Thoracic aorta (tissue), 2 donors: ENCODE measurements at regions not wholly inside any gene's neighbourhood (a gene's known extent, or its start where the extent isn't known, plus 50 kb on each side); places are given as distances from the start of the nearest gene placed in this dataset.
A peak's percentile ranks its signal among the peaks of the same experiment; 100 is the strongest.
"Not testable (repeated sequence)": the region's sequence is repeated elsewhere in the genome, so short reads cannot be mapped to it uniquely, and the experiment has no call there.

Source experiments
- ATAC-seq: fragments of 150-250 bp; one replicate; pipeline ENCODE4 v1.8.0; 2017; ENCODE audit warnings: low read depth; ENCODE audit not compliant: insufficient number of reproducible peaks, low FRiP score
- DNase-seq: peaks from one replicate; pipeline ENCODE4 v3.0.0-alpha.2; 2020; ENCODE audit warnings: low spot score
- H3K27ac ChIP-seq, 2 donors: fragments of 200-600 bp; sonication (generic); 1 replicate in 1 of 2; 2 replicates in 1 of 2; pipeline ENCODE4 v1.5.1; 2016; ENCODE audit warnings: mild to moderate bottlenecking in 2 of 2, moderate library complexity in 2 of 2
- H3K27me3 ChIP-seq: fragments of 200-600 bp; sonication (generic); replicated peaks from 2 replicates; pipeline ENCODE4 v1.6.0; 2016; ENCODE audit warnings: mild to moderate bottlenecking; ENCODE audit not compliant: insufficient read depth
- H3K36me3 ChIP-seq: fragments of 200-600 bp; sonication (generic); one replicate; pipeline ENCODE4 v1.5.1; 2016
- H3K4me1 ChIP-seq, 2 donors: fragments of 200-600 bp; sonication (generic); 1 replicate in 1 of 2; 2 replicates in 1 of 2; pipeline versions ENCODE4 v1.5.1 to v1.6.0; 2016; ENCODE audit warnings: low read depth in 2 of 2, mild to moderate bottlenecking in 1 of 2; ENCODE audit not compliant: control insufficient read depth in 1 of 2
- H3K4me3 ChIP-seq: fragments of 200-600 bp; sonication (generic); 2 replicates; pipeline ENCODE4 v1.5.1; 2016; ENCODE audit warnings: mild to moderate bottlenecking
- H3K9me3 ChIP-seq: fragments of 200-600 bp; sonication (generic); 2 replicates; pipeline ENCODE4 v1.5.1; 2016
- TF ChIP-seq, protein P1 (sequence below): fragments of 200-600 bp; sonication (generic); IDR thresholded peaks from one replicate; pipeline ENCODE4 v1.5.1; 2019; ENCODE audit warnings: antibody characterized with exemption

DNA sequence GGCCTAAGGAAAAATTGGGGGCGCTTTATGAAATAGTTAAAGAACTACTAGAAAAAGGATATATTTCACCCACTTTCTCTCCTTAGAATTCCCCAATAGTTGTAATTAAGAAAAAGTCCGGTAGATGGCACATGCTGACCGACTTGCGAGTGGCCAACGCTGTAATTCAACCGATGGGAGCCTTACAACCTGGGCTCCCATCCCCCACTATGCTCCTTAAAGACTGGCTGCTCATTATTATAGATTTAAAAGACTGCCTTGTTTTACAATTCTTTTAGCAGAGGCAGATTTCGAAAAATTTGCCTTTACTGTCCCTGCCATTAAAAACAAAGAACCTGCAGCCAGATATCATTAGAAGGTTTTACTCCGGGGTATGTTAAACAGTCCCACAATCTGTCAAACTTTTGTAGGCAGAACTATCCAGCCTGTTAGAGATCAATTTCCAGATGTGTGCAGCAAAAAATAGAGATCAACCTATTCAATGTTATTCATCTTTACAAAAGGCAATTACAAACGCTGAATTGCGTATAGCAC is 58.5 kb upstream of the PRSS16 start:
- Histone ChIP-seq H3K36me3 (no peaks in the 10 kb centered on the region), H3K4me3 (peak overlapping the region; percentile 89), H3K9me3 (no peaks in the 10 kb centered on the region), H3K27me3 (no peaks in the 10 kb centered on the region), H3K4me1 (no peaks in the 10 kb centered on the region), H3K27ac (peak overlapping the region; percentile 87 to 93)
- ATAC-seq (peak; percentile 71), DNase-seq (no peak)
- TF ChIP-seq, protein P1, sequence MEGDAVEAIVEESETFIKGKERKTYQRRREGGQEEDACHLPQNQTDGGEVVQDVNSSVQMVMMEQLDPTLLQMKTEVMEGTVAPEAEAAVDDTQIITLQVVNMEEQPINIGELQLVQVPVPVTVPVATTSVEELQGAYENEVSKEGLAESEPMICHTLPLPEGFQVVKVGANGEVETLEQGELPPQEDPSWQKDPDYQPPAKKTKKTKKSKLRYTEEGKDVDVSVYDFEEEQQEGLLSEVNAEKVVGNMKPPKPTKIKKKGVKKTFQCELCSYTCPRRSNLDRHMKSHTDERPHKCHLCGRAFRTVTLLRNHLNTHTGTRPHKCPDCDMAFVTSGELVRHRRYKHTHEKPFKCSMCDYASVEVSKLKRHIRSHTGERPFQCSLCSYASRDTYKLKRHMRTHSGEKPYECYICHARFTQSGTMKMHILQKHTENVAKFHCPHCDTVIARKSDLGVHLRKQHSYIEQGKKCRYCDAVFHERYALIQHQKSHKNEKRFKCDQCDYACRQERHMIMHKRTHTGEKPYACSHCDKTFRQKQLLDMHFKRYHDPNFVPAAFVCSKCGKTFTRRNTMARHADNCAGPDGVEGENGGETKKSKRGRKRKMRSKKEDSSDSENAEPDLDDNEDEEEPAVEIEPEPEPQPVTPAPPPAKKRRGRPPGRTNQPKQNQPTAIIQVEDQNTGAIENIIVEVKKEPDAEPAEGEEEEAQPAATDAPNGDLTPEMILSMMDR: peak; percentile 65

DNA sequence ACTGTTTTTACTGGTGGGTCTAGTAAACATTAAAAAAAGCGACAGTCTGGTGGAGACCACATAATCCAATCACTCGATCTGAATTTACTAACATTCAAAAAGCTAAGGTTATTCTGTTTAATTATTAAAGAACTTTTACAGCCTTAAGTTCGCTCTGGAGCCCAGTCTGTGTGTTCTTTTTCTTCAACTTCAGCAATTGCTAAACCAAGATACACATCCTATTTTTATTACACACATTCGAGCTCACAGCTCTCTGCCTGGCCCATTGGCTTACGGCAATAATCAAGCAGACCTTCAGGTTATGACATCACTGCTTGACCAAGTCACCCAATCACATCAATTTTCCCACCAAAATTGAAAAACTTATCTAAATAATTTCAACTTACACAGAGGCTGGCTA is 57.4 kb upstream of the PRSS16 start:
- no peaks in the 10 kb centered on the region for H3K9me3 ChIP-seq
- H3K27me3 ChIP-seq: no peaks in the 10 kb centered on the region
- DNase-seq: no peak
- no peak overlapping the region for H3K27ac ChIP-seq
- no peak for ATAC-seq
- H3K4me3 ChIP-seq: no peak overlapping the region
- no peaks in the 10 kb centered on the region for H3K4me1 ChIP-seq
- TF ChIP-seq, protein P1: no peak
- H3K36me3 ChIP-seq: no peaks in the 10 kb centered on the region

DNA sequence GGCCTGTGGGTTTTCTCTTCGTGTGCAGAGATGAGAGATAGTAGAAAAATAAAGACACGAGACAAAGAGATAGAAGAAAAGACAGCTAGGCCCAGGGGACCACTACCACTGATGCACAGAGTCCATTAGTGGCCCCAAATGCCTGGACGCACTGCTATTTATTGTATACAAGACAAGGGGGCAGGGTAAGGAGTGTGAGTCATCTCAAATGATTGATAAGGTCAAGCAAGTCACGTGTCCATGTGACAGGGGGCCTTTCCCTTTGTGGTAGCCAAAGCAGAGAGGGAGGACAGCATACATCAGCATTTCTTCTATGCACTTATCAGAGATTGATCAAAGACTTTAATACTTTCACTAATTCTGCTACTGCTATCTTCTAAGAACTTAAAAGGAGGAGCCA is 53.0 kb upstream of the PRSS16 start:
- not testable (repeated sequence) for H3K4me3 ChIP-seq, H3K27me3 ChIP-seq, DNase-seq, ATAC-seq, H3K36me3 ChIP-seq, H3K9me3 ChIP-seq, H3K27ac ChIP-seq, H3K4me1 ChIP-seq

DNA sequence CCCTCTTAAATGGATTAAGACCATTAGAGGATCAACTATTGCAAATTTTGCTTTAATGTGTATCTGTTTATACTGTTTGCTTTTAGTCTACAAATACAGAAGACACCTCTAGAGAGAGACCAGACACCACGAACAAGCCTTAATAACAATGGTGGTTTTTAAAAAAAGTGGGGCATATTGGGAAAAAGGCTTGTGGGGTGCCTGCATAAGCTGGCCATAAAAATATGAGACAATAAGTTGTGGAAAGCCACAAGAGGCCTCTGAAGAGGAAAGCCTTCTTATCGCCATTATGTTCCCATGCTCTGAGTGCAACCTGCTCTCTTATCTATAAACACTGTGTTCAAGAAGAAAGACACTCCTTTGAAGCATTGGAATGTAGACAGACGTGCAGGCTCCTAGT is 52.0 kb upstream of the PRSS16 start:
- not testable (repeated sequence) for H3K27ac ChIP-seq, DNase-seq, H3K36me3 ChIP-seq, H3K9me3 ChIP-seq, H3K4me1 ChIP-seq, H3K4me3 ChIP-seq, H3K27me3 ChIP-seq, ATAC-seq
